Thoracic aorta (tissue), 2 donors: ENCODE measurements at regions not wholly inside any gene's neighbourhood (a gene's known extent, or its start where the extent isn't known, plus 50 kb on each side); places are given as distances from the start of the nearest gene placed in this dataset.

Experiments used
- ATAC-seq: fragments of 150-250 bp; one replicate; pipeline ENCODE4 v1.8.0; 2017; ENCODE audit warnings: low read depth; ENCODE audit not compliant: insufficient number of reproducible peaks, low FRiP score
- DNase-seq: peaks from one replicate; pipeline ENCODE4 v3.0.0-alpha.2; 2020; ENCODE audit warnings: low spot score
- H3K27ac ChIP-seq, 2 donors: fragments of 200-600 bp; sonication (generic); 1 replicate in 1 of 2; 2 replicates in 1 of 2; pipeline ENCODE4 v1.5.1; 2016; ENCODE audit warnings: mild to moderate bottlenecking in 2 of 2, moderate library complexity in 2 of 2
- H3K27me3 ChIP-seq: fragments of 200-600 bp; sonication (generic); replicated peaks from 2 replicates; pipeline ENCODE4 v1.6.0; 2016; ENCODE audit warnings: mild to moderate bottlenecking; ENCODE audit not compliant: insufficient read depth
- H3K36me3 ChIP-seq: fragments of 200-600 bp; sonication (generic); one replicate; pipeline ENCODE4 v1.5.1; 2016
- H3K4me1 ChIP-seq, 2 donors: fragments of 200-600 bp; sonication (generic); 1 replicate in 1 of 2; 2 replicates in 1 of 2; pipeline versions ENCODE4 v1.5.1 to v1.6.0; 2016; ENCODE audit warnings: low read depth in 2 of 2, mild to moderate bottlenecking in 1 of 2; ENCODE audit not compliant: control insufficient read depth in 1 of 2
- H3K4me3 ChIP-seq: fragments of 200-600 bp; sonication (generic); 2 replicates; pipeline ENCODE4 v1.5.1; 2016; ENCODE audit warnings: mild to moderate bottlenecking
- H3K9me3 ChIP-seq: fragments of 200-600 bp; sonication (generic); 2 replicates; pipeline ENCODE4 v1.5.1; 2016
- TF ChIP-seq, protein P1 (sequence below): fragments of 200-600 bp; sonication (generic); IDR thresholded peaks from one replicate; pipeline ENCODE4 v1.5.1; 2019; ENCODE audit warnings: antibody characterized with exemption

- no peak overlapping the region for H3K4me3 ChIP-seq
- H3K9me3 ChIP-seq, result no peaks in the 10 kb centered on the region
- H3K4me1 ChIP-seq, result no peaks in the 10 kb centered on the region
- no peak for DNase-seq
- TF ChIP-seq, protein P1, sequence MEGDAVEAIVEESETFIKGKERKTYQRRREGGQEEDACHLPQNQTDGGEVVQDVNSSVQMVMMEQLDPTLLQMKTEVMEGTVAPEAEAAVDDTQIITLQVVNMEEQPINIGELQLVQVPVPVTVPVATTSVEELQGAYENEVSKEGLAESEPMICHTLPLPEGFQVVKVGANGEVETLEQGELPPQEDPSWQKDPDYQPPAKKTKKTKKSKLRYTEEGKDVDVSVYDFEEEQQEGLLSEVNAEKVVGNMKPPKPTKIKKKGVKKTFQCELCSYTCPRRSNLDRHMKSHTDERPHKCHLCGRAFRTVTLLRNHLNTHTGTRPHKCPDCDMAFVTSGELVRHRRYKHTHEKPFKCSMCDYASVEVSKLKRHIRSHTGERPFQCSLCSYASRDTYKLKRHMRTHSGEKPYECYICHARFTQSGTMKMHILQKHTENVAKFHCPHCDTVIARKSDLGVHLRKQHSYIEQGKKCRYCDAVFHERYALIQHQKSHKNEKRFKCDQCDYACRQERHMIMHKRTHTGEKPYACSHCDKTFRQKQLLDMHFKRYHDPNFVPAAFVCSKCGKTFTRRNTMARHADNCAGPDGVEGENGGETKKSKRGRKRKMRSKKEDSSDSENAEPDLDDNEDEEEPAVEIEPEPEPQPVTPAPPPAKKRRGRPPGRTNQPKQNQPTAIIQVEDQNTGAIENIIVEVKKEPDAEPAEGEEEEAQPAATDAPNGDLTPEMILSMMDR, result no peak
- ATAC-seq, result no peak
- no peak overlapping the region for H3K27ac ChIP-seq
- no peaks in the 10 kb centered on the region for H3K36me3 ChIP-seq
- H3K27me3 ChIP-seq, result no peaks in the 10 kb centered on the region
Measured at GRCh38 chr12:85639834-85640233, 196.4 kb downstream of the RASSF9 start.

- Histone ChIP-seq H3K36me3 (no peaks in the 10 kb centered on the region), H3K4me3 (no peak overlapping the region), H3K4me1 (no peaks in the 10 kb centered on the region), H3K27ac (no peak overlapping the region), H3K27me3 (no peaks in the 10 kb centered on the region), H3K9me3 (no peaks in the 10 kb centered on the region)
- DNase-seq, result no peak
- TF ChIP-seq, protein P1, result no peak
- ATAC-seq, result no peak
Measured at GRCh38 chr12:85641796-85642195, 194.4 kb downstream of the RASSF9 start.

- TF ChIP-seq, protein P1, result no peak
- ATAC-seq (no peak), DNase-seq (no peak)
- Histone ChIP-seq H3K9me3 (no peaks in the 10 kb centered on the region), H3K4me3 (no peak overlapping the region), H3K27me3 (no peaks in the 10 kb centered on the region), H3K27ac (no peak overlapping the region), H3K4me1 (no peaks in the 10 kb centered on the region), H3K36me3 (no peaks in the 10 kb centered on the region)
Measured at GRCh38 chr12:85642288-85642687, 193.9 kb downstream of the RASSF9 start.

DNA sequence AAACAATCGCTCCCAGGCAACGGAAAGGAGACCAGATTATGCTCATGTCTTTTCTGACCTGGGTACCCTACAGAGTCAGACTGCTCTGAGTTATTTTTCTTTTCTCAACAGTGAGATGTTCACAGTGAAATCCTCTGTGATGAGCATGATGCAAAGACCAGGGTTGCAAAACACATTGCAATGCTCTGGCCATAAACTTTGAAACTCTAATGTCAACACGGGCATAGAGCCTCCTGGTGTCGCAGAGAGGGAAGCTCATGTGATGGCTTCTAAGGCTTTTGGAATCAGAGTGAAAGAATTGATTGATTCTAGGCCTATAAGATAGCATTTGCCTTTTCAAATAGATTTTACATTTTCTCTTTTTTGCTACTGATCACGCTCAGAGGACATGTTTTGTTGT is 193.4 kb downstream of the RASSF9 start:
- no peak overlapping the region for H3K27ac ChIP-seq
- no peaks in the 10 kb centered on the region for H3K27me3 ChIP-seq
- H3K36me3 ChIP-seq, result no peaks in the 10 kb centered on the region
- H3K9me3 ChIP-seq, result no peaks in the 10 kb centered on the region
- ATAC-seq (no peak), DNase-seq (no peak)
- no peaks in the 10 kb centered on the region for H3K4me1 ChIP-seq
- TF ChIP-seq, protein P1, result no peak
- no peak overlapping the region for H3K4me3 ChIP-seq

DNA sequence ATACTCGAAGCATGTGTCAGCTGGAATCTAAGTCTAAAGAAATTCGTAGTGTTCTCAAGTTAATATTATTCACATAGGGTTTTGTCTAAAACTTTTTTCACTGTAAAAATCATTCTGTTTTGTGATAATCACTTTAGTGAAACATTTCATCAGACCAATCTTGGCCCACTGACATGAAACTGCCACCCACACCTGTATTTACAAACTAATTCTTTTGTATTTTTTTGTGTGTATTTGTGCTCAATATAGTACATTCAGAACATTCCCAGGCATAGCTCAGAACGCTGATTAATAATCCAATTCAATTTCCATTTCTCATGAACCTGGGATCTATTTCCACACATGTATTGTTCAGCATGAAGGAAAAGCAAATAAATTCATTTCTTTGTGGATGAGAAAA is 191.7 kb downstream of the RASSF9 start:
- ATAC-seq (no peak), DNase-seq (no peak)
- TF ChIP-seq, protein P1, result no peak

More for the DNA sequence above, 191.7 kb downstream of the RASSF9 start:
- no peaks in the 10 kb centered on the region for H3K9me3 ChIP-seq
- no peak overlapping the region for H3K4me3 ChIP-seq
- no peak overlapping the region for H3K27ac ChIP-seq
- H3K27me3 ChIP-seq, result no peaks in the 10 kb centered on the region
- no peaks in the 10 kb centered on the region for H3K4me1 ChIP-seq
- H3K36me3 ChIP-seq, result no peaks in the 10 kb centered on the region
